ENCODE measurements at regions not wholly inside any gene's neighbourhood (a gene's known extent, or its start where the extent isn't known, plus 50 kb on each side); places are given as distances from the start of the nearest gene placed in this dataset.

DNA sequence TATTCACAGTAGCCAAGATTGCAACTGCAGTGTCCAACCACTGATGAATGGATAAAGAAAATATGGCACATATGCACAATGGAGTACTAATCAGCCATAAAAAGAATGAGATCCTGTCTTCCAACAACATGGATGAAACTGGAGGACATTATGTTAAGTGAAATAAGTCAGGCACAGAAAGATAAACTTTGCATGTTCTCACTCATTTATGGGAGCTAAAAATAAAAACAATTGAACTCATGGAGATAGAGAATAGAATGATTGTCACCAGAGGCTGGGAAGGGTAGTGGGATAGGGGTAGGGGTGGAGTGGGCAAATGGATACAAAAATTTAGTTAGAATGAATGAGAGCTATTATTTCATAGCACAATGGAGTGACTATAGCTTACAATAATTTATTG, 305.5 kb upstream of the ETAA1 start:
- TF ChIP-seq GATA2 (IDR thresholded peaks at IDR 0.05; ENCODE audit: low read depth, low read length) (no peak), GATA3 (IDR thresholded peaks at IDR 0.05; ENCODE audit: low read depth, low read length) (no peak)

Data from SH-SY5Y (cell line).